Small intestine (tissue), 7 donors: ENCODE measurements at regions not wholly inside any gene's neighbourhood (a gene's known extent, or its start where the extent isn't known, plus 50 kb on each side); places are given as distances from the start of the nearest gene placed in this dataset.

Experiments
- DNase-seq, 2 donors: peaks; one replicate each; pipeline versions ENCODE4 v3.0.0 to v3.0.0-alpha.2; 2013
- FAIRE-seq: peaks from 2 replicates; lab custom pipeline; 2012; peaks lifted over from hg19 to GRCh38; lab: Jason Lieb, UNC
- H3K27ac ChIP-seq, 3 donors: one replicate each; pipeline ENCODE4 v1.5.1; 2013; ENCODE audit warnings: low read length in 2 of 3, mild to moderate bottlenecking in 2 of 3, control low read depth in 1 of 3, inconsistent platforms in 1 of 3, low read depth in 1 of 3, moderate library complexity in 1 of 3
- H3K27me3 ChIP-seq, 3 donors: one replicate each; pipeline ENCODE4 v1.6.1; 2013; ENCODE audit warnings: low read length in 3 of 3, inconsistent platforms in 1 of 3; ENCODE audit not compliant: control insufficient read depth in 3 of 3, insufficient read depth in 3 of 3
- H3K36me3 ChIP-seq, 3 donors: one replicate each; pipeline ENCODE4 v1.6.1; 2013; ENCODE audit warnings: low read length in 3 of 3, inconsistent platforms in 1 of 3, low read depth in 1 of 3, mild to moderate bottlenecking in 1 of 3, moderate library complexity in 1 of 3; ENCODE audit not compliant: control insufficient read depth in 3 of 3, insufficient read depth in 2 of 3
- H3K4me1 ChIP-seq, 3 donors: one replicate each; pipeline ENCODE4 v1.6.1; 2013; ENCODE audit warnings: low read length in 2 of 3, inconsistent platforms in 1 of 3, low read depth in 1 of 3, mild to moderate bottlenecking in 1 of 3, moderate library complexity in 1 of 3; ENCODE audit not compliant: control insufficient read depth in 3 of 3, insufficient read depth in 2 of 3
- H3K4me3 ChIP-seq, 3 donors: one replicate each; pipeline ENCODE4 v1.5.1; 2013; ENCODE audit warnings: low read length in 3 of 3, control low read depth in 1 of 3, inconsistent platforms in 1 of 3, low read depth in 1 of 3, mild to moderate bottlenecking in 1 of 3, moderate library complexity in 1 of 3
- H3K9me3 ChIP-seq, 2 donors: one replicate each; pipeline ENCODE4 v1.6.1; 2013; ENCODE audit warnings: low read depth in 1 of 2, low read length in 1 of 2; ENCODE audit not compliant: control insufficient read depth in 2 of 2, insufficient read depth in 1 of 2
- WGBS, 3 donors: extraction: QIAGEN DNeasy Blood & Tissue Kit; methylation state at CpG; one replicate each; pipeline ENCODE4 v1.1.7; 2013; 5-methylcytosine and 5-hydroxymethylcytosine counted together
- donor health status: healthy with polysubstance abuse.
- donor health status: control.
- donor health status: control.
- donor health status: Bipolar disorder and iron deficiency.
- donor health status: healthy.

DNA sequence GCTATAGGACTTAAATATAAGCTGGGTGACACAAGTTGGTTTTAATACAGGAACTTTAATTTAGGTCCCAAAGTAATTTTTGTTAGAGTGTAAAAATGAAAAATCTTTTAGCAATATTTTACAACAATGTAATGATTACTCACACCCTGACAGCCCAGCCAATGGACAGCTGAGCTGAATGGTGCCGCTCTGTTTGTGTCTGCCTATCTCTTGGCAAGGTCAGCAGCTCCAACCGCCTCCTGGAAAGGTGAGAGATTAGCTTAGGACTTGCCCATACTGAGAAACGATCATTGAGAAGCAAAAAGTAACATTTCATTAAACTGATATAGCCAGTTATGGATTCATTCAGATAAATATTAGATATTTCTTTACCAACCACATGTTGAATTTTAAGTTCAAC, 463.6 kb upstream of the CD180 start:
- FAIRE-seq (no peak), DNase-seq (no peak)
- H3K36me3 ChIP-seq = no peaks in the 10 kb centered on the region
- H3K9me3 ChIP-seq = no peaks in the 10 kb centered on the region
- no peaks in the 10 kb centered on the region for H3K27me3 ChIP-seq
- no peaks in the 10 kb centered on the region for H3K4me1 ChIP-seq
- WGBS, 3 donors = 62 to 81% (median 78%) methylated on average over 3 of the region's 3 CpGs
- no peak overlapping the region for H3K4me3 ChIP-seq
- no peak overlapping the region for H3K27ac ChIP-seq

DNA sequence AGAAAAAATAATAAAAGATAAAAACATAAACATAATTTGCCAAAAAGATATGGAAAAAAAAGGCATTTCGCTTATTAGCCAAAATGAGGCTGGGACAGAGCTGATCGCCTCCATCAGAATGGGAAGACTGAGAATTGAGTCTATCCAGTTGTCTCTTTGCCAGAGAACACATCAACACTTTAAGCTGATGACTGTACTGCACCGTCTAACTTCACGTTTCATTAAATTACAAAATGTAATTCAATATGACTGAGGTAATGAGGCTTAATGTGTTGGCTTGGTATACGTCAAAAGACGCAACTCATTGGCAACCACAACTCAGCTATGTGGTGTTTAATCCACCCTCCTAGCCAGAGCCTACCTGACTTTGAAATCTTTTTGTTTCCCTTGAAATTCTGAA, 462.7 kb upstream of the CD180 start:
- 86 to 96% (median 92%) methylated on average over 6 of the region's 6 CpGs for WGBS, 3 donors
- Histone ChIP-seq H3K27ac (no peak overlapping the region), H3K4me3 (no peak overlapping the region), H3K36me3 (no peaks in the 10 kb centered on the region), H3K9me3 (no peaks in the 10 kb centered on the region), H3K4me1 (no peaks in the 10 kb centered on the region), H3K27me3 (no peaks in the 10 kb centered on the region)
- DNase-seq = no peak
- FAIRE-seq = no peak

DNA sequence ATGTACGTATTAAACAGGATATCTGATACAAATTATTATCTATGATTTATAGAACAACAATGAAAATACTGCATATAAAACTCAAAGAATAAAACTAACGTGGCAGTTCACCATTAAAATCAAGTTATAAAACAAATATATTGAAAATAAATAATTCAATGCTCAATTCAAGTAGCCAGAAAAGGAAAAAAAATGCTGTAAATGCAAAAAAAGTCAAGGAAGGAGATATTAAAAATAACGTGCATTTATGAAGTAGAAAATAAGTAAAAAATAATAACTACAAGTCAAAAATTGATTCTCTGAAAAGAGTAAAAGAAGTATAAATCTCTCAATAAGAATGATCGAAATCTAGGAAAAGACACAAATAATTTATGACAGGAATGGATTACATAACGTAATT, 460.5 kb upstream of the CD180 start:
- Histone ChIP-seq H3K4me3 (no peak overlapping the region), H3K27me3 (no peaks in the 10 kb centered on the region), H3K9me3 (no peaks in the 10 kb centered on the region), H3K36me3 (no peaks in the 10 kb centered on the region), H3K4me1 (no peaks in the 10 kb centered on the region), H3K27ac (no peak overlapping the region)
- WGBS, 3 donors = 68 to 86% (median 77%) methylated on average over 5 of the region's 5 CpGs
- no peak for DNase-seq
- FAIRE-seq = peak; percentile 15

DNA sequence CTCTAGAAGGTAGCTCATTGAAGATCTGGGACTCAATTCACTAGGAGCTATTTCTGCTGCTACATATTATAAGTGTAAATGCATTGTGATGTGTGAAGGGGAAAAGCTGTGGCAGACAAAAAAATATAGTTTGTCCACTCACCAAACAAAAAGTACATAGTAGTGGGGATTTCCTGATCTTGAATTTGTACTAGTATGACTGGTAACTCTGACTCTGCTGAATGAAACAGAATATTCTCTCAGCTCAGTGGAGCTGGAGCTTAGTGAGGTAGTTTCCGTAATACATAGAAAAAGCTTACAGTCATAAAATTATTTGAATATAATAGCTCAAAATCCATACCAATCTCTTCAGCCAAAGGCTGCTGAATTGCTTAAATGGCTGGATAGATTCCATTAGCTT, 455.6 kb upstream of the CD180 start:
- H3K4me3 ChIP-seq = no peak overlapping the region
- 65 to 75% (median 74%) methylated on average over 1 of the region's 1 CpG for WGBS, 3 donors
- H3K27me3 ChIP-seq = no peaks in the 10 kb centered on the region
- no peak overlapping the region for H3K27ac ChIP-seq
- H3K9me3 ChIP-seq = no peaks in the 10 kb centered on the region
- no peak for DNase-seq
- FAIRE-seq = no peak
- no peaks in the 10 kb centered on the region for H3K36me3 ChIP-seq
- no peaks in the 10 kb centered on the region for H3K4me1 ChIP-seq

DNA sequence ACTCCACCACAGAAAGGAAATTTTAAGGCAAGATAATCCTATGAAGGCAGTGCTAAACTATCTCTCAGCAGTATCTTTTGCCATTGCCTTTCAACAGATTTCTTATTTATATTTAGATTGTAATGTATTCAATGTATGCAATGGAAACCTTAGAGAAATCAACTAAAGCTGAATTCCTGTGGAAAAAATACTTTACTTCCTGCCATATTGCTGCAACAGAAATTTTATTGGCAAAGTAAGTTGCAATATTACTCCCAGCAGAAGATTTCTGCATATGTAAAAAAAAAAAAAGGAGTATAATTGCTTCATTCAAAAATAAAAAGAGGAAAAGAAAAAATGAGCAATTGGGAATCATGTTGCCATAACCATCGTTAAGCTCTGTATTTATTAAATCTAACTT, 454.6 kb upstream of the CD180 start:
- Histone ChIP-seq H3K27me3 (no peaks in the 10 kb centered on the region), H3K4me3 (no peak overlapping the region), H3K27ac (no peak overlapping the region), H3K4me1 (no peaks in the 10 kb centered on the region), H3K36me3 (no peaks in the 10 kb centered on the region), H3K9me3 (no peaks in the 10 kb centered on the region)
- 88 to 93% (median 92%) methylated on average over 1 of the region's 1 CpG for WGBS, 3 donors
- no peak for DNase-seq
- FAIRE-seq = no peak

DNA sequence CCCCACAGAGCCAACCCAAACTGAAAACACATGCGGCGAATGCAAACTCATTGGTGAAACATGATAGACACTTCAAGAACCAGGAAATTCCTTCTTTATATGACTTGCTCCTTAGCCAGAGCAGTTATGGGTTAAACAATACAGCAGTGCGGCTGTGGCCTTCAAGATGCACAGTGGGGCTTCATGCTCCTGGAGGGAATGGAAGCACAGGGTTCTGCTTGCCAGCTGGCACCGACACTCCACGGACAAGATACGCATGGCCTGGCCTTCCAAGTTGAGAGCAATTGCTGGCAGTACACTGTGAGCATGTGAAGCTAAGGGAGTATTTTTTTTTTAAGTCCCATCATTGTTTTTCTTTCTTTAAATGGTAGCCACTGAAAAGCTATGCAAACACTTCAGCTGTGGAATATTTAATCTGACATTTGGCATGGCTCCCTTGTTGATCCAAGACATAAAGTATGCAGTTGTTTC, 451.6 kb upstream of the CD180 start:
- Histone ChIP-seq H3K27ac (no peak overlapping the region), H3K4me3 (no peak overlapping the region), H3K4me1 (no peaks in the 10 kb centered on the region), H3K9me3 (peaks cover 0 to 5% of the 10 kb centered on the region in 2 donors), H3K36me3 (no peaks in the 10 kb centered on the region), H3K27me3 (no peaks in the 10 kb centered on the region)
- DNase-seq = no peak
- whole genome bisulfite sequencing, 3 donors = 71 to 91% (median 87%) methylated on average over 6 of the region's 6 CpGs
- no peak for FAIRE-seq

DNA sequence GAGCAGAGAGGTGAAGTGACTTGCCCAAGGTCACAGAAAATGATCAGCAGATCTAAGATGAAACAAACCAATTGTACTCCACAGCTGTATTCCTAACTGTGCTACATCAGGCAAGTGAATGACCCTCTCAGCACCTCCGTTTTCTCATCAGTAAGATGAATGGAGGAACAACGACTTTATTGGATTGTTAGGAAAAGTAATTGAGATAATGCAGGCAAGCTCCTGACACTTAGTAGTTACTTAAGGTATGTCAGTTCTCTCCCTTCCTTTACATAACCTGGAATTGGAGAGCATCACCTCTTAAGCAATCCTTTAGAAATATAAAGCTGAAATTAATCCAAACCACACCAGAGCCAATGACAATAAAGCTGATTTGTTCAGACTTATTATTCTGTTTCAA, 451.2 kb upstream of the CD180 start:
- Histone ChIP-seq H3K9me3 (peaks cover 0 to 5% of the 10 kb centered on the region in 2 donors), H3K36me3 (no peaks in the 10 kb centered on the region), H3K27me3 (no peaks in the 10 kb centered on the region), H3K4me1 (no peaks in the 10 kb centered on the region), H3K27ac (no peak overlapping the region), H3K4me3 (no peak overlapping the region)
- WGBS, 3 donors = 81 to 89% (median 82%) methylated on average over 2 of the region's 2 CpGs
- DNase-seq (no peak), FAIRE-seq (no peak)

DNA sequence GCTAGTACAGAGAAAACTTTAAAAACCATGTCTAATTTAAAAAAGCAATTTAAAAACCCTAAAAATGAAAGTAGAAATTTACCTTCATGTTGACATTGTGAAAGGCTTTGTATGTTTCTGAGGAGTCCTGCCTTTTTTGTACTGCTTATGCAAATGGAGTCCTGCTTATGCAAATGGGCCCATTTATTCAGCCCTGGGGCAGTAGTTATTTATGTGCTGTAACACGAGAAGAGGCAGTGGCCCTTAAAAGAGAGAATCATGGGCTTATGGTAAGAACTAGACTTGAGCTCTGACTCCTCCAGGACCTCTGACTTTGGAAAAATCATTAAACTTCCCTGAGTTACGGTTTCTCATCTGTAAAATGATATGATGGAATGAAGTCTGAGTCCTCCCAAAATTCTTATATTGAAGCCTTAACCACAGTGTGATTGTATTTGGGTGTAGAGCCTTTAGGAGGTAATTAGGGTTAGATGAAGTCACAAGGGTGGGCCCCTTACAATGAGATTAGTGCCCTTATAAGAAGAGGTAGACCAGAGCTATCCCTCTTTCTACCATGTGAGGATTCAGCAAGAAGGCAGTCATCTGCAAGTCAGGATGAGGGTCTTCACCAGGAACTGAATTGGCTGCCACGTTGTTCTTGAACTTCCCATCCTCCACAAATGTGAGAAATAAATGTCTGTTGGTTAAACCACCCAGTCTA, 447.8 kb upstream of the CD180 start:
- DNase-seq (no peak), FAIRE-seq (no peak)
- H3K4me3 ChIP-seq = no peak overlapping the region
- peaks cover 0 to 5% of the 10 kb centered on the region in 2 donors for H3K9me3 ChIP-seq
- no peaks in the 10 kb centered on the region for H3K4me1 ChIP-seq
- H3K27ac ChIP-seq = no peak overlapping the region
- WGBS, 3 donors = 80 to 96% (median 84%) methylated on average over 3 of the region's 3 CpGs
- H3K36me3 ChIP-seq = no peaks in the 10 kb centered on the region
- H3K27me3 ChIP-seq = no peaks in the 10 kb centered on the region

DNA sequence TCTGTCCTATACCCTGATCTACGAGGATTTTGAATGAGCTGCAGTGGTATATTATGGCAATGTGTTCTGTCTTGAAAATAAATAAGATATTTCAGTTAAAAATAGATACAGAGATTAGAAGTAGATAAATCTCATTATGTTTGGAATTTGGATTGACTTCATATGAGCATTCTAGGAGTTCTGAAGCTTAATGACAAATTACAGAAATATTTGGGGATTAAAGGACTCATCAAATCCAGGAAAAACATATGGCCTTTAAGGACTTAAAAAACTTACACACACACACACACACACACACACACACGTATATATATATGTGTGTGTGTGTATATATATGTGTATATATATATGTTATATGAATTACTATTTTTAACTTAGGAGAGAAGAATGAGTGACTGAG, 446.9 kb upstream of the CD180 start:
- H3K27me3 ChIP-seq = no peaks in the 10 kb centered on the region
- no peak overlapping the region for H3K4me3 ChIP-seq
- FAIRE-seq = no peak
- no peaks in the 10 kb centered on the region for H3K4me1 ChIP-seq
- WGBS, 3 donors = 68 to 85% (median 78%) methylated on average over 2 of the region's 2 CpGs
- no peaks in the 10 kb centered on the region for H3K36me3 ChIP-seq
- peaks cover 0 to 5% of the 10 kb centered on the region in 2 donors for H3K9me3 ChIP-seq
- no peak overlapping the region for H3K27ac ChIP-seq
- no peak for DNase-seq
